GM23338 (cell line): ENCODE measurements at regions not wholly inside any gene's neighbourhood (a gene's known extent, or its start where the extent isn't known, plus 50 kb on each side); places are given as distances from the start of the nearest gene placed in this dataset.

Source experiments
- ATAC-seq: fragments of 200-7000 bp; cut with Tn5 transposase; 3 replicates; pipeline ENCODE4 v1.9.1; 2020
- DNase-seq: peaks from one replicate; pipeline ENCODE4 v3.0.0-alpha.2; 2015; ENCODE audit warnings: low spot score
- H2AFZ ChIP-seq: fragments of 200-600 bp; sonication (generic); 2 replicates; pipeline ENCODE4 v1.8.0; 2016; ENCODE audit warnings: antibody characterized with exemption, mild to moderate bottlenecking, moderate library complexity
- H3F3A ChIP-seq: fragments of 200-600 bp; sonication (generic); replicated peaks from 2 replicates; pipeline ENCODE4 v1.8.0; 2017; ENCODE audit warnings: antibody characterized with exemption, mixed run types, low read depth
- H3K27ac ChIP-seq: fragments of 200-600 bp; sonication (generic); 2 replicates; pipeline ENCODE4 v1.6.1; 2016; ENCODE audit warnings: low read depth
- H3K27me3 ChIP-seq: fragments of 200-600 bp; sonication (generic); 2 replicates; pipeline ENCODE4 v1.8.0; 2016; ENCODE audit warnings: mild to moderate bottlenecking, mixed run types, moderate library complexity; ENCODE audit not compliant: insufficient read depth
- H3K36me3 ChIP-seq: fragments of 200-600 bp; sonication (generic); 2 replicates; pipeline ENCODE4 v1.8.0; 2016; ENCODE audit warnings: mild to moderate bottlenecking; ENCODE audit not compliant: insufficient read depth
- H3K4me1 ChIP-seq: fragments of 200-600 bp; sonication (generic); 2 replicates; pipeline ENCODE4 v1.8.0; 2016; ENCODE audit warnings: mild to moderate bottlenecking, moderate library complexity; ENCODE audit not compliant: insufficient read depth
- H3K4me2 ChIP-seq: fragments of 200-600 bp; sonication (generic); 2 replicates; pipeline ENCODE4 v1.7.1; 2017; ENCODE audit warnings: mixed run types
- H3K4me3 ChIP-seq: fragments of 200-600 bp; sonication (generic); 2 replicates; pipeline ENCODE4 v1.6.1; 2016; ENCODE audit warnings: mixed run types
- H3K79me2 ChIP-seq: fragments of 200-600 bp; sonication (generic); replicated peaks from 2 replicates; pipeline ENCODE4 v1.8.0; 2017; ENCODE audit warnings: mild to moderate bottlenecking; ENCODE audit not compliant: insufficient read depth
- H3K9me2 ChIP-seq: fragments of 200-600 bp; sonication (generic); 2 replicates; pipeline ENCODE4 v1.8.0; 2017; ENCODE audit not compliant: insufficient read depth
- H4K20me1 ChIP-seq: fragments of 200-600 bp; sonication (generic); replicated peaks from 2 replicates; pipeline ENCODE4 v1.8.0; 2017; ENCODE audit warnings: mild to moderate bottlenecking; ENCODE audit not compliant: insufficient read depth
- H3K27ac Mint-ChIP-seq: 2 replicates; pipeline ENCODE4 v1.8.0; 2020; ENCODE audit warnings: inconsistent platforms, mild to moderate bottlenecking, moderate library complexity, mixed read lengths
- H3K27me3 Mint-ChIP-seq: 3 replicates; pipeline ENCODE4 v1.8.0; 2022; ENCODE audit warnings: low read depth, mild to moderate bottlenecking, moderate library complexity, mixed read lengths, inconsistent platforms; ENCODE audit not compliant: insufficient read depth, poor library complexity
- H3K36me3 Mint-ChIP-seq: 3 replicates; pipeline ENCODE4 v1.8.0; 2021; ENCODE audit warnings: low read depth, mild to moderate bottlenecking, inconsistent platforms, moderate library complexity, mixed read lengths
- H3K4me1 Mint-ChIP-seq: 3 replicates; pipeline ENCODE4 v1.8.0; 2020; ENCODE audit warnings: mild to moderate bottlenecking, inconsistent platforms, mixed read lengths
- H3K4me3 Mint-ChIP-seq: 3 replicates; pipeline ENCODE4 v1.8.0; 2021; ENCODE audit warnings: moderate library complexity, mild to moderate bottlenecking, inconsistent platforms, mixed read lengths
- H3K9me3 Mint-ChIP-seq: 3 replicates; pipeline ENCODE4 v1.8.0; 2020; ENCODE audit warnings: moderate library complexity, mild to moderate bottlenecking, inconsistent platforms, mixed read lengths
- ETS1 ChIP-seq: IDR thresholded peaks from 2 replicates; pipeline ENCODE4 v1.6.1; 2016; ENCODE audit warnings: antibody characterized with exemption
- EZH2 ChIP-seq: fragments of 200-600 bp; sonication (generic); IDR thresholded peaks from one replicate; pipeline ENCODE4 v1.8.0; 2017; ENCODE audit warnings: antibody characterized with exemption, mild to moderate bottlenecking, low read depth; ENCODE audit not compliant: unreplicated experiment
- EZH2phosphoT487 ChIP-seq: fragments of 200-600 bp; sonication (generic); IDR thresholded peaks from one replicate; pipeline ENCODE4 v1.8.1; 2018; ENCODE audit warnings: antibody characterized with exemption; ENCODE audit not compliant: unreplicated experiment
- JUNB ChIP-seq: IDR thresholded peaks from one replicate; pipeline ENCODE4 v1.6.1; 2016; ENCODE audit warnings: antibody characterized with exemption; ENCODE audit not compliant: unreplicated experiment
- NANOG ChIP-seq: IDR thresholded peaks from 2 replicates; pipeline ENCODE4 v1.6.1; 2016; ENCODE audit warnings: antibody characterized with exemption, borderline replicate concordance
- STAT1 ChIP-seq: IDR thresholded peaks from one replicate; pipeline ENCODE4 v1.6.1; 2016; ENCODE audit warnings: antibody characterized with exemption; ENCODE audit not compliant: unreplicated experiment
- ZNF114 ChIP-seq: fragments of 250-450 bp; sonication (Bioruptor Pico); IDR thresholded peaks from 2 replicates; pipeline ENCODE4 v1.5.0; 2020; ENCODE audit warnings: mild to moderate bottlenecking, moderate library complexity
- ZNF331 ChIP-seq: fragments of 250-450 bp; sonication (Bioruptor Pico); IDR thresholded peaks from 2 replicates; pipeline ENCODE4 v1.5.0; 2020; ENCODE audit warnings: low read depth, mild to moderate bottlenecking, moderate library complexity
- TF ChIP-seq, protein P1 (sequence below), 2 experiments: fragments of 200-600 bp in 1 of 2; sonication (generic) in 1 of 2; conservative IDR thresholded peaks; 2 replicates each; pipeline versions ENCODE4 v1.5.1 to v1.6.1; 2016 to 2017; ENCODE audit warnings: antibody characterized with exemption in 2 of 2, low read depth in 2 of 2, mild to moderate bottlenecking in 2 of 2, moderate library complexity in 1 of 2
- TF ChIP-seq, protein P2 (sequence below): IDR thresholded peaks from one replicate; pipeline ENCODE4 v1.6.1; 2018; ENCODE audit warnings: antibody characterized with exemption; ENCODE audit not compliant: unreplicated experiment

GRCh38 chrX:34063616-34064015 lies 68.5 kb downstream of the FAM47A start:
- H3K27me3 Mint-ChIP-seq = no peaks in the 10 kb centered on the region

GRCh38 chrX:34058005-34058404 lies 74.1 kb downstream of the FAM47A start:
- H3K36me3 ChIP-seq = no peaks in the 10 kb centered on the region
- no peaks in the 10 kb centered on the region for H4K20me1 ChIP-seq
- no peaks in the 10 kb centered on the region for H3K79me2 ChIP-seq
- Mint-ChIP-seq H3K27ac (no peak overlapping the region), H3K9me3 (0 out of 3 replicates have a peak, but pooled peaks cover 2% of the 10 kb centered on the region), H3K36me3 (no peaks in the 10 kb centered on the region), H3K4me1 (peaks cover 12% of the 10 kb centered on the region; the same call in 2 of the 3 replicates), H3K27me3 (no peaks in the 10 kb centered on the region), H3K4me3 (no peak overlapping the region)
- H3K27me3 ChIP-seq = no peaks in the 10 kb centered on the region
- no peak overlapping the region for H3K4me3 ChIP-seq
- H3K4me2 ChIP-seq = no peak overlapping the region
- DNase-seq (peak; percentile 15), ATAC-seq (no peak; the same call in 2 of the 3 replicates)
- no peak overlapping the region for H2AFZ ChIP-seq
- H3K9me2 ChIP-seq = no peaks in the 10 kb centered on the region
- H3K27ac ChIP-seq = no peak overlapping the region
- no peaks in the 10 kb centered on the region for H3F3A ChIP-seq
- H3K4me1 ChIP-seq = peaks cover 17% of the 10 kb centered on the region; the same call in 1 of the 2 replicates
- TF ChIP-seq NANOG = no peak
- TF ChIP-seq EZH2phosphoT487 = no peak
- TF ChIP-seq STAT1 = no peak
- TF ChIP-seq ZNF114 (CRISPR knock-in tag) = no peak
- TF ChIP-seq ETS1 = no peak
- TF ChIP-seq ZNF331 (CRISPR knock-in tag) = no peak
- TF ChIP-seq, protein P1, sequence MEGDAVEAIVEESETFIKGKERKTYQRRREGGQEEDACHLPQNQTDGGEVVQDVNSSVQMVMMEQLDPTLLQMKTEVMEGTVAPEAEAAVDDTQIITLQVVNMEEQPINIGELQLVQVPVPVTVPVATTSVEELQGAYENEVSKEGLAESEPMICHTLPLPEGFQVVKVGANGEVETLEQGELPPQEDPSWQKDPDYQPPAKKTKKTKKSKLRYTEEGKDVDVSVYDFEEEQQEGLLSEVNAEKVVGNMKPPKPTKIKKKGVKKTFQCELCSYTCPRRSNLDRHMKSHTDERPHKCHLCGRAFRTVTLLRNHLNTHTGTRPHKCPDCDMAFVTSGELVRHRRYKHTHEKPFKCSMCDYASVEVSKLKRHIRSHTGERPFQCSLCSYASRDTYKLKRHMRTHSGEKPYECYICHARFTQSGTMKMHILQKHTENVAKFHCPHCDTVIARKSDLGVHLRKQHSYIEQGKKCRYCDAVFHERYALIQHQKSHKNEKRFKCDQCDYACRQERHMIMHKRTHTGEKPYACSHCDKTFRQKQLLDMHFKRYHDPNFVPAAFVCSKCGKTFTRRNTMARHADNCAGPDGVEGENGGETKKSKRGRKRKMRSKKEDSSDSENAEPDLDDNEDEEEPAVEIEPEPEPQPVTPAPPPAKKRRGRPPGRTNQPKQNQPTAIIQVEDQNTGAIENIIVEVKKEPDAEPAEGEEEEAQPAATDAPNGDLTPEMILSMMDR (conservative IDR thresholded peaks at IDR 0.05; ENCODE audit: low read depth in 2 of 2) = peak; percentile 41 to 55

More at GRCh38 chrX:34063616-34064015, 68.5 kb downstream of the FAM47A start:
- no peaks in the 10 kb centered on the region for H3K36me3 Mint-ChIP-seq
- no peak overlapping the region for H3K4me2 ChIP-seq
- H3K4me3 Mint-ChIP-seq = no peak overlapping the region
- no peak overlapping the region for H2AFZ ChIP-seq
- no peaks in the 10 kb centered on the region for H3K79me2 ChIP-seq
- no peaks in the 10 kb centered on the region for H3K9me2 ChIP-seq
- 0 out of 3 replicates have a peak, but pooled peaks cover 5% of the 10 kb centered on the region for H3K4me1 Mint-ChIP-seq
- H3F3A ChIP-seq = no peaks in the 10 kb centered on the region
- no peak for ATAC-seq
- no peak for DNase-seq
- no peaks in the 10 kb centered on the region for H4K20me1 ChIP-seq
- no peaks in the 10 kb centered on the region for H3K36me3 ChIP-seq
- H3K4me3 ChIP-seq = no peak overlapping the region
- no peaks in the 10 kb centered on the region for H3K27me3 ChIP-seq
- no peak overlapping the region for H3K27ac Mint-ChIP-seq
- TF ChIP-seq EZH2phosphoT487 = no peak
- TF ChIP-seq, protein P2, sequence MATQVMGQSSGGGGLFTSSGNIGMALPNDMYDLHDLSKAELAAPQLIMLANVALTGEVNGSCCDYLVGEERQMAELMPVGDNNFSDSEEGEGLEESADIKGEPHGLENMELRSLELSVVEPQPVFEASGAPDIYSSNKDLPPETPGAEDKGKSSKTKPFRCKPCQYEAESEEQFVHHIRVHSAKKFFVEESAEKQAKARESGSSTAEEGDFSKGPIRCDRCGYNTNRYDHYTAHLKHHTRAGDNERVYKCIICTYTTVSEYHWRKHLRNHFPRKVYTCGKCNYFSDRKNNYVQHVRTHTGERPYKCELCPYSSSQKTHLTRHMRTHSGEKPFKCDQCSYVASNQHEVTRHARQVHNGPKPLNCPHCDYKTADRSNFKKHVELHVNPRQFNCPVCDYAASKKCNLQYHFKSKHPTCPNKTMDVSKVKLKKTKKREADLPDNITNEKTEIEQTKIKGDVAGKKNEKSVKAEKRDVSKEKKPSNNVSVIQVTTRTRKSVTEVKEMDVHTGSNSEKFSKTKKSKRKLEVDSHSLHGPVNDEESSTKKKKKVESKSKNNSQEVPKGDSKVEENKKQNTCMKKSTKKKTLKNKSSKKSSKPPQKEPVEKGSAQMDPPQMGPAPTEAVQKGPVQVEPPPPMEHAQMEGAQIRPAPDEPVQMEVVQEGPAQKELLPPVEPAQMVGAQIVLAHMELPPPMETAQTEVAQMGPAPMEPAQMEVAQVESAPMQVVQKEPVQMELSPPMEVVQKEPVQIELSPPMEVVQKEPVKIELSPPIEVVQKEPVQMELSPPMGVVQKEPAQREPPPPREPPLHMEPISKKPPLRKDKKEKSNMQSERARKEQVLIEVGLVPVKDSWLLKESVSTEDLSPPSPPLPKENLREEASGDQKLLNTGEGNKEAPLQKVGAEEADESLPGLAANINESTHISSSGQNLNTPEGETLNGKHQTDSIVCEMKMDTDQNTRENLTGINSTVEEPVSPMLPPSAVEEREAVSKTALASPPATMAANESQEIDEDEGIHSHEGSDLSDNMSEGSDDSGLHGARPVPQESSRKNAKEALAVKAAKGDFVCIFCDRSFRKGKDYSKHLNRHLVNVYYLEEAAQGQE = no peak
- no peak for TF ChIP-seq JUNB
- no peak for TF ChIP-seq ZNF331 (CRISPR knock-in tag)
- TF ChIP-seq STAT1 = no peak
- no peak for TF ChIP-seq EZH2
- H3K4me1 ChIP-seq = no peaks in the 10 kb centered on the region
- H3K9me3 Mint-ChIP-seq = no peaks in the 10 kb centered on the region
- H3K27ac ChIP-seq = no peak overlapping the region
